Breast epithelium (tissue), 3 donors: ENCODE measurements at regions not wholly inside any gene's neighbourhood (a gene's known extent, or its start where the extent isn't known, plus 50 kb on each side); places are given as distances from the start of the nearest gene placed in this dataset.
A peak's percentile ranks its signal among the peaks of the same experiment; 100 is the strongest.

Experiments
- POLR2A ChIP-seq: fragments of 450-650 bp; IDR thresholded peaks from one replicate; pipeline ENCODE4 v1.6.1; 2016; ENCODE audit warnings: antibody characterized with exemption, mild to moderate bottlenecking, moderate library complexity
- POLR2AphosphoS5 ChIP-seq, 3 donors: sonication (generic); formaldehyde crosslinking; IDR thresholded peaks; one replicate each; pipeline ENCODE4 v1.6.1; 2017; ENCODE audit warnings: antibody characterized with exemption in 3 of 3
- TF ChIP-seq, protein P1 (sequence below), 3 donors: fragments of 450-650 bp; IDR thresholded peaks; one replicate each; pipeline ENCODE4 v1.5.1; 2016 to 2017; ENCODE audit warnings: antibody characterized with exemption in 3 of 3, mild to moderate bottlenecking in 3 of 3, moderate library complexity in 3 of 3

DNA sequence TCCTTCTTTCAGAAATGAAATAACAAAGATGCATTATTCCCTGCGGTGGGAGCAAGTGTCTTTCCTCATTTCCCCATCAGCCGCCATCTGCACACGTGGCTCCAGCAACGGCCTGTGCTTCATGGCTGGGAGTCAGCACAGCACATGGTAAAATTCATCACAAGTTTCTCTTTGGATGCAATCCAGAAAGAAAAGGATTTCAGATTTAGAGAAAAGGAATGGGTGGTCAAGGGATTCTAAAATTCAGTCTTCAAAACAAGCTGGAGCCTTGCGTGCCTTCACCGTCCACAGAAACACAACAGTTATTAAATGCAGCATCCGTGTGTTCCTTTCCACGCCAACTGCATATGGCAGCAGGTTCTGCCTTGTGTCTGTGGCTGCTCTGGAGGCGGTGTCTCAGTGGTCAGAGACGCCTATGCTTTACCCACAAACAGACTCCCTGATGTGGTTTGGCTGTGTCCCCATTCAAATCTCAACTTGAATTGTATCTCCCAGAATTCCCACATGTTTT, 107.6 kb downstream of the THBS2 start:
- TF ChIP-seq POLR2A (no peak), POLR2AphosphoS5 (IDR thresholded peaks at IDR 0.05) (peak; percentile 54 to 79 (median 59))
- TF ChIP-seq, protein P1, sequence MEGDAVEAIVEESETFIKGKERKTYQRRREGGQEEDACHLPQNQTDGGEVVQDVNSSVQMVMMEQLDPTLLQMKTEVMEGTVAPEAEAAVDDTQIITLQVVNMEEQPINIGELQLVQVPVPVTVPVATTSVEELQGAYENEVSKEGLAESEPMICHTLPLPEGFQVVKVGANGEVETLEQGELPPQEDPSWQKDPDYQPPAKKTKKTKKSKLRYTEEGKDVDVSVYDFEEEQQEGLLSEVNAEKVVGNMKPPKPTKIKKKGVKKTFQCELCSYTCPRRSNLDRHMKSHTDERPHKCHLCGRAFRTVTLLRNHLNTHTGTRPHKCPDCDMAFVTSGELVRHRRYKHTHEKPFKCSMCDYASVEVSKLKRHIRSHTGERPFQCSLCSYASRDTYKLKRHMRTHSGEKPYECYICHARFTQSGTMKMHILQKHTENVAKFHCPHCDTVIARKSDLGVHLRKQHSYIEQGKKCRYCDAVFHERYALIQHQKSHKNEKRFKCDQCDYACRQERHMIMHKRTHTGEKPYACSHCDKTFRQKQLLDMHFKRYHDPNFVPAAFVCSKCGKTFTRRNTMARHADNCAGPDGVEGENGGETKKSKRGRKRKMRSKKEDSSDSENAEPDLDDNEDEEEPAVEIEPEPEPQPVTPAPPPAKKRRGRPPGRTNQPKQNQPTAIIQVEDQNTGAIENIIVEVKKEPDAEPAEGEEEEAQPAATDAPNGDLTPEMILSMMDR (IDR thresholded peaks at IDR 0.05) = no peak
